Body of pancreas (tissue), 4 donors: ENCODE measurements at regions not wholly inside any gene's neighbourhood (a gene's known extent, or its start where the extent isn't known, plus 50 kb on each side); places are given as distances from the start of the nearest gene placed in this dataset.
"Not testable (repeated sequence)": the region's sequence is repeated elsewhere in the genome, so short reads cannot be mapped to it uniquely, and the experiment has no call there.

Experiments used
- ATAC-seq: fragments of 150-250 bp; one replicate; pipeline ENCODE4 v1.9.1; 2016
- DNase-seq, 4 donors: peaks; one replicate each; pipeline ENCODE4 v3.0.0-alpha.2; 2019
- H3K27ac ChIP-seq, 4 donors: fragments of 200-600 bp; sonication (generic); 1 replicate in 3 of 4; 2 replicates in 1 of 4; pipeline versions ENCODE4 v1.5.1 to v1.6.1; 2016 to 2019; ENCODE audit warnings: mild to moderate bottlenecking in 1 of 4, mixed read lengths in 1 of 4, moderate library complexity in 1 of 4
- H3K27me3 ChIP-seq, 2 donors: fragments of 200-600 bp; sonication (generic); one replicate each; pipeline ENCODE4 v1.6.0; 2016; ENCODE audit warnings: mild to moderate bottlenecking in 1 of 2
- H3K36me3 ChIP-seq, 2 donors: fragments of 200-600 bp; sonication (generic); replicated peaks in 1 of 2; 2 replicates each; pipeline ENCODE4 v1.5.1; 2016; ENCODE audit warnings: low read depth in 2 of 2; ENCODE audit not compliant: insufficient read depth in 1 of 2
- H3K4me1 ChIP-seq: fragments of 200-600 bp; sonication (generic); one replicate; pipeline ENCODE4 v1.6.0; 2016
- H3K4me3 ChIP-seq, 2 donors: fragments of 200-600 bp; sonication (generic); 1 replicate in 1 of 2; 2 replicates in 1 of 2; pipeline ENCODE4 v1.5.1; 2016 to 2019
- H3K9me3 ChIP-seq, 3 donors: fragments of 200-600 bp; sonication (generic); 1 replicate in 2 of 3; 2 replicates in 1 of 3; pipeline ENCODE4 v1.5.1; 2016
- POLR2A ChIP-seq, 3 donors: fragments of 450-650 bp; IDR thresholded peaks; one replicate each; pipeline ENCODE4 v1.6.1; 2016; ENCODE audit warnings: antibody characterized with exemption in 3 of 3, mild to moderate bottlenecking in 2 of 3
- whole genome bisulfite sequencing, 2 donors: methylation state at CpG; one replicate each; pipeline ENCODE4 v1.1.5; 2017; 5-methylcytosine and 5-hydroxymethylcytosine counted together
- intact Hi-C: fragments of 100-400 bp; cut with DNase I; formaldehyde crosslinking; loops from one replicate; pipeline ENCODE4 v1.15.1; 2023
- TF ChIP-seq, protein P1 (sequence below), 7 experiments: fragments of 450-650 bp in 4 of 7; fragments of 200-600 bp in 3 of 7; sonication (generic) in 3 of 7; IDR thresholded peaks; one replicate each; pipeline ENCODE4 v1.5.1; 2016 to 2019; ENCODE audit warnings: antibody characterized with exemption in 7 of 7

DNA sequence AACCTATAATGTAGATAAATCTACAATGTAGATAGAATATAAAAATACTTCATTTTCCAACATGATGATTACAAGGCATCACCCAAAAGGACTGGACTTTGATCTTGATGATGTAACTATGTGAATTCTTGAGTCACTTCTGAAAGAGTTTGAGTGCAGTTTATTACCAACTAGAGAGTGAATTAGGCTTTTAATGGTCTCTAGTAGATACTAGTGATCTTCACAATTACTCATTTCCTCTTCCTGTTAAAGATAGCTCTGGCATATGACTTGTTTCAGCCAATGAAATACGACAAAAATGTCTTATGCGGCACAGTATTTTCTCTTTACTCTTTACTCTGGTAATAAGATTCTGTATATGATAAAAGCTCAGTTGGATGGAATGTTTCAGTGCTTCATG lies 1588.1 kb upstream of the B3GALT2 start:
- Histone ChIP-seq H3K27me3 (no peaks in the 10 kb centered on the region), H3K4me3 (no peak overlapping the region), H3K9me3 (no peaks in the 10 kb centered on the region), H3K4me1 (no peaks in the 10 kb centered on the region), H3K27ac (no peak overlapping the region), H3K36me3 (no peaks in the 10 kb centered on the region)
- intact Hi-C loops: no loop called here
- no peak for ATAC-seq
- DNase-seq: no peak
- 89 to 93% methylated on average over 2 of the region's 2 CpGs for WGBS, 2 donors
- no peak for TF ChIP-seq POLR2A (IDR thresholded peaks at IDR 0.05)
- TF ChIP-seq, protein P1, sequence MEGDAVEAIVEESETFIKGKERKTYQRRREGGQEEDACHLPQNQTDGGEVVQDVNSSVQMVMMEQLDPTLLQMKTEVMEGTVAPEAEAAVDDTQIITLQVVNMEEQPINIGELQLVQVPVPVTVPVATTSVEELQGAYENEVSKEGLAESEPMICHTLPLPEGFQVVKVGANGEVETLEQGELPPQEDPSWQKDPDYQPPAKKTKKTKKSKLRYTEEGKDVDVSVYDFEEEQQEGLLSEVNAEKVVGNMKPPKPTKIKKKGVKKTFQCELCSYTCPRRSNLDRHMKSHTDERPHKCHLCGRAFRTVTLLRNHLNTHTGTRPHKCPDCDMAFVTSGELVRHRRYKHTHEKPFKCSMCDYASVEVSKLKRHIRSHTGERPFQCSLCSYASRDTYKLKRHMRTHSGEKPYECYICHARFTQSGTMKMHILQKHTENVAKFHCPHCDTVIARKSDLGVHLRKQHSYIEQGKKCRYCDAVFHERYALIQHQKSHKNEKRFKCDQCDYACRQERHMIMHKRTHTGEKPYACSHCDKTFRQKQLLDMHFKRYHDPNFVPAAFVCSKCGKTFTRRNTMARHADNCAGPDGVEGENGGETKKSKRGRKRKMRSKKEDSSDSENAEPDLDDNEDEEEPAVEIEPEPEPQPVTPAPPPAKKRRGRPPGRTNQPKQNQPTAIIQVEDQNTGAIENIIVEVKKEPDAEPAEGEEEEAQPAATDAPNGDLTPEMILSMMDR (IDR thresholded peaks at IDR 0.05): no peak

DNA sequence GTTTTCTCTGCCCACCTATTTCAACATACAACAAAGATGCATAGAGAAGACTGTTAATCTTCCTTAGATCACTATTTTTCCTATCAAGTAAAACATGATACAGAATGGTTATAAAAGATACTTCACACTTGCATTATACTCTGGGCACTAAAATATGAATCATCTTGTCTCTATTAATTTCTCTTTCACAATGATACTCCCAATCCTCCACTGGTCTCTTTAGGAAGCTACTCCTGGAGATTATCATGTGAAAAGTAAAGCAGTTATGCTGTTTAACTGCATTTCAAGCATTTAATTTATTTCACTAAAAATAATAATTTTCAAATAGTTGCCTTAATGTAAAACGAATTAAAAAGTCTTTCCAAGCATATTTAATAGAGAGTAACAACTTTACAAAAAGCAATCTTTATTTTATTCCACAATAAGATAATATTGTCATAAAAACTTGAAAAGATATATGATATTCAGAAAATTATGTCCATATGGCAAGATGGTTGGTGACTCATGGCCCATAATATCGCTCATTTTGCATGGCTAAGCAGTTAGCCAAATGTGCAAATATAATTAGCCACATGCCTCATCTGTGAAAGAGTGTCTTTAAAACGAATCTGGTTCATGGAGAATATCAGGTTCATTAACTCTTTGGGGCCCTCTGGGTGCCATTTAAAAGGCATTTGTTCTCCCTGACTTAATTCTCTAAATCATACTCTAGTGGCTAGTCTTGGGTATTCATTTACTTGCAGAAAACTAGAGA lies 1569.0 kb upstream of the B3GALT2 start:
- DNase-seq: no peak
- Histone ChIP-seq H3K36me3 (no peaks in the 10 kb centered on the region), H3K27me3 (no peaks in the 10 kb centered on the region), H3K4me3 (no peak overlapping the region), H3K4me1 (no peaks in the 10 kb centered on the region), H3K9me3 (no peaks in the 10 kb centered on the region), H3K27ac (no peak overlapping the region)
- no peak for ATAC-seq
- TF ChIP-seq, protein P1 (IDR thresholded peaks at IDR 0.05): no peak
- no peak for TF ChIP-seq POLR2A (IDR thresholded peaks at IDR 0.05)
- WGBS, 2 donors: 33 to 42% methylated on average over 3 of the region's 3 CpGs
- intact Hi-C loops: no loop called here

DNA sequence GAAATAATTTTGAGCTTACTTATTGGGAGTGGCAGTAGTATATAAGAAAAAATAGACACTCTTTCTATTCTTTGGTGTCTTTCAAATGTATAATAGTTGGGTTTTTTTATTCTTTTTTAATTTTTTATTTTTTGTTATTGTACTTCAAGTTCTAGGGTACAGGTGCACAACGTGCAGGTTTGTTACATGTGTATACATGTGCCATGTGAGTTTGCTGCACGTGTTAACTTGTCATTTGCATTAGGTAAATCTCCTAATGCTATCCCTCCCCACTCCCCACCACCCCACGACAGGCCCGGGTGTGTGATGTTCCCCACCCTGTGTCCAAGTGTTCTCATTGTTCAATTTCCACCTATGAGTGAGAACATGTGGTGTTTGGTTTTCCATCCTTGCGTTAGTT lies 1552.4 kb upstream of the B3GALT2 start:
- H3K4me3 ChIP-seq, H3K27me3 ChIP-seq, H3K9me3 ChIP-seq, ATAC-seq, H3K4me1 ChIP-seq, DNase-seq, intact Hi-C loops, H3K36me3 ChIP-seq, H3K27ac ChIP-seq: not testable (repeated sequence)
- 60 to 66% methylated on average over 5 of the region's 5 CpGs for WGBS, 2 donors

DNA sequence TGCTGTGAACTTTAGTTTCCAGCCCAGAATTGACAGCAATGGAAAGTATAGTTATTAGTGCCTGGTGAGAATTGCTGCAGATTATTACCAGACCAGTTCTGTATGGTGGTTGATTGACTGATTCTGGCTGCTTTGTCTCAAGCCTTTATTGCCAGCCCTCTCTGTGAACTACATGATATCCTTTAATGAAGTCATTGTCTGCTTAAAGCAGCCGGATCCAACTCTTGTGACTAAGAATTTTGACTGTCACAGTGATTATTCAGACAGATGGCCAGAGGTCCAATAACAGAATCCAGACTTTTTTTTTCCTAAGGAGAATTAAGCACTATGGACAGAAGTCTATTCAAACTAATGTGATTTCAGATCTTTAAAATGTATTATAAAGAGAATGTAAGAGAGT lies 1548.6 kb upstream of the B3GALT2 start:
- Histone ChIP-seq H3K36me3 (no peaks in the 10 kb centered on the region), H3K27me3 (no peaks in the 10 kb centered on the region), H3K4me3 (no peak overlapping the region), H3K4me1 (no peaks in the 10 kb centered on the region), H3K27ac (no peak overlapping the region), H3K9me3 (no peaks in the 10 kb centered on the region)
- ATAC-seq: no peak
- TF ChIP-seq POLR2A (IDR thresholded peaks at IDR 0.05): no peak
- TF ChIP-seq, protein P1 (IDR thresholded peaks at IDR 0.05): no peak
- 13 to 30% methylated on average over 1 of the region's 1 CpG for WGBS, 2 donors
- no peak for DNase-seq
- intact Hi-C loops: no loop called here

DNA sequence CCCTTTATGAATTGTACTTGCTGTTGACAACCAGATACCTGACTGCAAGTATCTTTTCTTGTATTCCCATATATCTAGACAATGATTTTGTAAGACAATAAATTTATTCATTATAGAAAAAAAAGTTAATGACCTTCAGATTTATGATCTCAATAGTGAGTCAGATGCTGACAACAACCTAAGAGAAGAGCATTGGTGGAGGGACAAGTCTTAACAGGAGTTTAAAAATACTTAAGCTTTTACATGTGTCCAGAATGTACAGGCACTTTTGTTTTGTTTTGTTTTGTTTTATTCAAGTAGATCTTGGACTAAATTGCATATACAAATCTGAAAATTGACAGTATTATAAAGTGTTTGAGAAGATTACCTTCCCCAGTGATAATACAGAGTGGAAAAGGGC lies 1544.6 kb upstream of the B3GALT2 start:
- Histone ChIP-seq H3K4me1 (no peaks in the 10 kb centered on the region), H3K27ac (no peak overlapping the region), H3K27me3 (no peaks in the 10 kb centered on the region), H3K36me3 (no peaks in the 10 kb centered on the region), H3K4me3 (no peak overlapping the region), H3K9me3 (no peaks in the 10 kb centered on the region)
- ATAC-seq: no peak
- DNase-seq: no peak
- intact Hi-C loops: no loop called here
- TF ChIP-seq, protein P1 (IDR thresholded peaks at IDR 0.05): no peak
- no peak for TF ChIP-seq POLR2A (IDR thresholded peaks at IDR 0.05)
